Panc1 (cell line): ENCODE measurements at regions not wholly inside any gene's neighbourhood (a gene's known extent, or its start where the extent isn't known, plus 50 kb on each side); places are given as distances from the start of the nearest gene placed in this dataset.

Source experiments
- ATAC-seq: fragments of 200-7000 bp; cut with Tn5 transposase; 2 replicates; pipeline ENCODE4 v1.9.1; 2020; ENCODE audit warnings: mild to moderate bottlenecking, moderate library complexity
- BruUV-seq: library from RNA; stranded (reverse); fragments of 400-500 nt; replicated peaks from 2 replicates; lab custom pipeline; 2021; lab: Mats Ljungman, UMichigan
- CTCF ChIA-PET: fragments of 300-600 bp; sonication (Branson Sonifier 250); formaldehyde crosslinking; loops from one replicate; lab custom pipeline; 2022; ENCODE audit warnings: antibody characterized with exemption; lab: Charles Lee
- POLR2A ChIA-PET: fragments of 300-600 bp; sonication (Branson Sonifier 250); formaldehyde crosslinking; loops from one replicate; lab custom pipeline; 2022; ENCODE audit warnings: antibody characterized with exemption; lab: Charles Lee
- DNase-seq: peaks from one replicate; pipeline ENCODE4 v3.0.0-alpha.2; 2010; ENCODE audit warnings: low read depth, low spot score
- H3K27ac ChIP-seq: 2 replicates; pipeline ENCODE4 v1.5.1; 2011; ENCODE audit warnings: mild to moderate bottlenecking, low read length, inconsistent platforms
- H3K27me3 ChIP-seq: fragments of 200-500 bp; sonication (Bioruptor generic); 2 replicates; pipeline ENCODE4 v1.6.0; 2014; ENCODE audit warnings: low read length, inconsistent platforms; ENCODE audit not compliant: control insufficient read depth, insufficient read depth
- H3K36me3 ChIP-seq: fragments of 200-500 bp; sonication (Bioruptor generic); 2 replicates; pipeline ENCODE4 v1.5.1; 2014; ENCODE audit warnings: inconsistent platforms, mild to moderate bottlenecking, low read length, moderate library complexity; ENCODE audit not compliant: control insufficient read depth, insufficient read depth
- H3K4me1 ChIP-seq: 2 replicates; pipeline ENCODE4 v1.5.1; 2011; ENCODE audit warnings: inconsistent platforms, mild to moderate bottlenecking, low read length, moderate library complexity; ENCODE audit not compliant: control insufficient read depth, insufficient read depth
- H3K4me3 ChIP-seq, 2 experiments: 2 replicates each; pipeline ENCODE4 v1.5.1; 2011 to 2012; ENCODE audit warnings: low read depth in 2 of 2, low read length in 2 of 2, mild to moderate bottlenecking in 2 of 2, inconsistent platforms in 1 of 2, moderate library complexity in 1 of 2
- H3K9me3 ChIP-seq: fragments of 200-500 bp; sonication (Bioruptor generic); 2 replicates; pipeline ENCODE4 v1.5.1; 2014; ENCODE audit warnings: low read depth, mild to moderate bottlenecking, inconsistent platforms, low read length, moderate library complexity; ENCODE audit not compliant: control insufficient read depth, insufficient read depth
- CTCF ChIP-seq: fragments of 450-650 bp; IDR thresholded peaks from 2 replicates; pipeline ENCODE4 v1.5.1; 2017; ENCODE audit warnings: mild to moderate bottlenecking
- POLR2AphosphoS5 ChIP-seq: IDR thresholded peaks from 2 replicates; pipeline ENCODE4 v1.6.1; 2012; ENCODE audit warnings: mild to moderate bottlenecking, low read depth, low read length, moderate library complexity
- REST ChIP-seq, 2 experiments: IDR thresholded peaks; 2 replicates each; pipeline ENCODE4 v1.6.1; 2011 to 2012; ENCODE audit warnings: low read depth in 2 of 2, control low read depth in 1 of 2, low read length in 1 of 2, mild to moderate bottlenecking in 1 of 2, moderate library complexity in 1 of 2; ENCODE audit not compliant: insufficient read depth in 1 of 2
- SIN3A ChIP-seq: IDR thresholded peaks from 2 replicates; pipeline ENCODE4 v1.6.1; 2012; ENCODE audit warnings: low read depth, mild to moderate bottlenecking, low read length, moderate library complexity, borderline replicate concordance; ENCODE audit not compliant: insufficient read depth
- TCF7L2 ChIP-seq: IDR thresholded peaks from 2 replicates; pipeline ENCODE4 v1.6.1; 2011; ENCODE audit warnings: mild to moderate bottlenecking, low read depth, low read length, inconsistent platforms
- in situ Hi-C: cut with HindIII; loops from 2 replicates; pipeline ENCODE4 v1.10.0; 2016; ENCODE audit warnings: low sequenced_read_pairs, low pct_unique_long_range_greater_than_20kb
- intact Hi-C: fragments of 100-400 bp; cut with micrococcal nuclease; formaldehyde crosslinking; loops from one replicate; pipeline ENCODE4 v1.10.0; 2022; ENCODE audit not compliant: unreplicated experiment

- ATAC-seq (no peak), DNase-seq (no peak)
- in situ Hi-C loops = no loop called here
- no peaks in the 10 kb centered on the region for H3K9me3 ChIP-seq
- no peak for TF ChIP-seq CTCF
- no peak for TF ChIP-seq TCF7L2
- TF ChIP-seq POLR2AphosphoS5 = no peak
- TF ChIP-seq SIN3A = no peak
- TF ChIP-seq REST (IDR thresholded peaks at IDR 0.05; ENCODE audit: insufficient read depth in 1 of 2, low read depth in 2 of 2, low read length in 1 of 2) = no peak
- ChIA-PET CTCF (no interaction called here), POLR2A (no interaction called here)
- H3K4me3 ChIP-seq = no peak overlapping the region
- H3K27ac ChIP-seq = no peak overlapping the region
- no TSS peak for BruUV-seq
- H3K27me3 ChIP-seq = no peaks in the 10 kb centered on the region
- intact Hi-C loops = no loop called here
- no peaks in the 10 kb centered on the region for H3K4me1 ChIP-seq
- H3K36me3 ChIP-seq = no peaks in the 10 kb centered on the region
Observed at GRCh38 chr7:79787623-79788022, 334.2 kb upstream of the MAGI2 start.

- Histone ChIP-seq H3K9me3 (no peaks in the 10 kb centered on the region), H3K4me1 (no peaks in the 10 kb centered on the region), H3K27ac (no peak overlapping the region), H3K27me3 (no peaks in the 10 kb centered on the region), H3K4me3 (no peak overlapping the region), H3K36me3 (no peaks in the 10 kb centered on the region)
- DNase-seq (no peak), ATAC-seq (no peak)
- POLR2A ChIA-PET = no interaction called here
- no peak for TF ChIP-seq POLR2AphosphoS5
- TF ChIP-seq REST (IDR thresholded peaks at IDR 0.05; ENCODE audit: insufficient read depth in 1 of 2, low read depth in 2 of 2, low read length in 1 of 2) = no peak
- no peak for TF ChIP-seq SIN3A
- TF ChIP-seq CTCF = no peak
- no peak for TF ChIP-seq TCF7L2
- intact Hi-C loops = no loop called here
- CTCF ChIA-PET = no interaction called here
- BruUV-seq = no TSS peak
- in situ Hi-C loops = no loop called here
Observed at GRCh38 chr7:79787096-79787495, 333.6 kb upstream of the MAGI2 start.
